HG02759 (cell line): ENCODE measurements at regions not wholly inside any gene's neighbourhood (a gene's known extent, or its start where the extent isn't known, plus 50 kb on each side); places are given as distances from the start of the nearest gene placed in this dataset.
A peak's percentile ranks its signal among the peaks of the same experiment; 100 is the strongest.

Source experiments
- ATAC-seq: cut with Tn5 transposase; IDR thresholded peaks from one replicate; pipeline ENCODE4 v1.9.1; 2021; ENCODE audit warnings: mild to moderate bottlenecking, moderate library complexity; ENCODE audit not compliant: unreplicated experiment

- no peak for ATAC-seq
Measured at GRCh38 chr3:139197251-139197650, 146.6 kb upstream of the MRPS22 start.

- no peak for ATAC-seq
Measured at GRCh38 chr3:139198186-139198585, 145.6 kb upstream of the MRPS22 start.

- ATAC-seq = no peak
Measured at GRCh38 chr3:139198929-139199328, 144.9 kb upstream of the MRPS22 start.

- no peak for ATAC-seq
Measured at GRCh38 chr3:139199421-139200010, 144.3 kb upstream of the MRPS22 start.

- ATAC-seq = no peak
Measured at GRCh38 chr3:139201446-139202225, 142.2 kb upstream of the MRPS22 start.

GRCh38 chr3:139202226-139202958 is 141.4 kb upstream of the MRPS22 start:
- peak; percentile 56 for ATAC-seq

- ATAC-seq = no peak
Measured at GRCh38 chr3:139202959-139203349, 140.9 kb upstream of the MRPS22 start.

- ATAC-seq = no peak
Measured at GRCh38 chr3:139203752-139204151, 140.1 kb upstream of the MRPS22 start.

GRCh38 chr3:139204728-139205127 is 139.1 kb upstream of the MRPS22 start:
- no peak for ATAC-seq

- ATAC-seq = no peak
Measured at GRCh38 chr3:139213936-139214335, 129.9 kb upstream of the MRPS22 start.

GRCh38 chr3:139216958-139217357 is 126.9 kb upstream of the MRPS22 start:
- ATAC-seq = no peak

- no peak for ATAC-seq
Measured at GRCh38 chr3:139217633-139218032, 126.2 kb upstream of the MRPS22 start.

GRCh38 chr3:139218046-139218445 is 125.8 kb upstream of the MRPS22 start:
- ATAC-seq = no peak

GRCh38 chr3:139219463-139219862 is 124.4 kb upstream of the MRPS22 start:
- no peak for ATAC-seq

- ATAC-seq = no peak
Measured at GRCh38 chr3:139222100-139222657, 121.6 kb upstream of the MRPS22 start.

GRCh38 chr3:139225548-139225947 is 118.3 kb upstream of the MRPS22 start:
- ATAC-seq = no peak

GRCh38 chr3:139226731-139227130 is 117.1 kb upstream of the MRPS22 start:
- no peak for ATAC-seq

GRCh38 chr3:139227165-139227564 is 116.7 kb upstream of the MRPS22 start:
- no peak for ATAC-seq

GRCh38 chr3:139227827-139228226 is 116.0 kb upstream of the MRPS22 start:
- no peak for ATAC-seq

- no peak for ATAC-seq
Measured at GRCh38 chr3:139230391-139230790, 113.4 kb upstream of the MRPS22 start.

- ATAC-seq = no peak
Measured at GRCh38 chr3:139231555-139232281, 112.1 kb upstream of the MRPS22 start.
